H1 (cell line): ENCODE measurements at regions not wholly inside any gene's neighbourhood (a gene's known extent, or its start where the extent isn't known, plus 50 kb on each side); places are given as distances from the start of the nearest gene placed in this dataset.

Source experiments
- CREB1 ChIP-seq: IDR thresholded peaks from 2 replicates; pipeline ENCODE4 v1.6.1; 2012; ENCODE audit warnings: inconsistent platforms
- CTCF ChIP-seq, 3 experiments: IDR thresholded peaks; 1 replicate in 2 of 3; 2 replicates in 1 of 3; pipeline versions ENCODE4 v1.5.1 to v1.6.1; 2011; ENCODE audit warnings: low read length in 3 of 3, mild to moderate bottlenecking in 3 of 3, inconsistent platforms in 2 of 3, low read depth in 1 of 3, moderate library complexity in 1 of 3; ENCODE audit not compliant: insufficient read depth in 1 of 3; ENCODE audit errors: control extremely low read depth in 1 of 3
- EP300 ChIP-seq, 2 experiments: IDR thresholded peaks; 1 replicate in 1 of 2; 2 replicates in 1 of 2; pipeline ENCODE4 v1.6.1; 2011 to 2012; ENCODE audit warnings: low read depth in 2 of 2, low read length in 2 of 2, mild to moderate bottlenecking in 2 of 2, borderline replicate concordance in 1 of 2, inconsistent platforms in 1 of 2, moderate library complexity in 1 of 2
- NRF1 ChIP-seq: IDR thresholded peaks from 2 replicates; pipeline ENCODE4 v1.6.1; 2011; ENCODE audit warnings: mild to moderate bottlenecking, low read depth, low read length, improper control_type of control experiment
- POLR2A ChIP-seq, 2 experiments: IDR thresholded peaks; 1 replicate in 1 of 2; 2 replicates in 1 of 2; pipeline ENCODE4 v1.6.1; 2011; ENCODE audit warnings: low read depth in 2 of 2, low read length in 2 of 2, mild to moderate bottlenecking in 2 of 2; ENCODE audit errors: control extremely low read depth in 1 of 2
- POLR2AphosphoS5 ChIP-seq: IDR thresholded peaks from 2 replicates; pipeline ENCODE4 v1.6.1; 2011; ENCODE audit warnings: low read depth, low read length
- TAF1 ChIP-seq: IDR thresholded peaks from 2 replicates; pipeline ENCODE4 v1.6.1; 2011; ENCODE audit warnings: mild to moderate bottlenecking, low read depth, low read length

GRCh38 chr2:129252781-129253460 lies 726.5 kb upstream of the RAB6C start:
- no peak for TF ChIP-seq CREB1
- no peak for TF ChIP-seq POLR2AphosphoS5
- TF ChIP-seq NRF1: no peak
- no peak for TF ChIP-seq CTCF (IDR thresholded peaks at IDR 0.05; ENCODE audit: control extremely low read depth in 1 of 3, insufficient read depth in 1 of 3, low read depth in 1 of 3, low read length in 3 of 3)
- TF ChIP-seq POLR2A (IDR thresholded peaks at IDR 0.05; ENCODE audit: control extremely low read depth in 1 of 2, low read depth in 2 of 2, low read length in 2 of 2): no peak
- no peak for TF ChIP-seq TAF1
- no peak for TF ChIP-seq EP300 (IDR thresholded peaks at IDR 0.05; ENCODE audit: borderline replicate concordance in 1 of 2, low read depth in 2 of 2, low read length in 2 of 2)
